ENCODE measurements at regions not wholly inside any gene's neighbourhood (a gene's known extent, or its start where the extent isn't known, plus 50 kb on each side); places are given as distances from the start of the nearest gene placed in this dataset.
A peak's percentile ranks its signal among the peaks of the same experiment; 100 is the strongest.
"Not testable (repeated sequence)": the region's sequence is repeated elsewhere in the genome, so short reads cannot be mapped to it uniquely, and the experiment has no call there.

DNA sequence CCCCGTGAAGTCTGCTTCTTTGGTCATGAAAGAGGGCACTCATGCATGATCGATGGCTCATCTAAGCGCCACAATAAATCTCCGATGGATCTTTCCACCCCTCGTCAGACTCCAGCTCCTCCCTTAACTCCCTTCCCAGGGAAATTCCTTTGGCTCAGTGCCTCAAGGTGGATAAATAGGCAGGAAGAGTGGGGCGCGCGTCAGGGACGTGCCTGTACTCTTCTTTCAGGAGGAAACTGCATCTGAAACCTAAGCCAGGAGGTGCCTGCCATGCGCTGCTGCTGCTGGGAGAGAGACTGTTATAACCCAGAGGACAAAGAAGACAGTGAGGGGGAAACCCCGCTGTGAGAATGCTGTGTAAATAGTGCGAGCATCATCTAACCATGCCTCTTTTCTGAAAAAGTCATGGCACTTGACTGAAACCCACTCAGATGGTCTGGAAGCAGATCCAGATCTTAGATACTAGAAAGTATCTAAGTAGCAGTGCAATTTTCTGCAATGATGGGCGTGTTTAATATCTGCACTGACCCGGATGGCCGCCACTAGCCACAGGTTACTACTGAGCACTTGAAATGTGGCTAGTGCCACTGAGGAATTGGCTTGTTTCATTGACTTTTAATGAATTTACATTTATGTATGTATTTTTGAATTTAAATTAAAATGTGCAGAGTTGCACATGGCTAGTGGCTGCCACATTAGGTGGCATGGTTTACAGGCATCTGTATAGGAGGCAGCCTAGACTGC lies 120.3 kb upstream of the BASP1 start:
- Mint-ChIP-seq H3K27me3 (ENCODE audit: low read depth, poor library complexity) (peaks cover 14% of the 10 kb centered on the region), H3K9me3 (peaks cover 12% of the 10 kb centered on the region), H3K36me3 (ENCODE audit: low read depth) (no peaks in the 10 kb centered on the region), H3K27ac (peak overlapping the region; percentile 95), H3K4me1 (peaks cover 50% of the 10 kb centered on the region), H3K4me3 (peak overlapping the region; percentile 44)
- DNase-seq: peak; percentile 73
- TF ChIP-seq, protein P1, sequence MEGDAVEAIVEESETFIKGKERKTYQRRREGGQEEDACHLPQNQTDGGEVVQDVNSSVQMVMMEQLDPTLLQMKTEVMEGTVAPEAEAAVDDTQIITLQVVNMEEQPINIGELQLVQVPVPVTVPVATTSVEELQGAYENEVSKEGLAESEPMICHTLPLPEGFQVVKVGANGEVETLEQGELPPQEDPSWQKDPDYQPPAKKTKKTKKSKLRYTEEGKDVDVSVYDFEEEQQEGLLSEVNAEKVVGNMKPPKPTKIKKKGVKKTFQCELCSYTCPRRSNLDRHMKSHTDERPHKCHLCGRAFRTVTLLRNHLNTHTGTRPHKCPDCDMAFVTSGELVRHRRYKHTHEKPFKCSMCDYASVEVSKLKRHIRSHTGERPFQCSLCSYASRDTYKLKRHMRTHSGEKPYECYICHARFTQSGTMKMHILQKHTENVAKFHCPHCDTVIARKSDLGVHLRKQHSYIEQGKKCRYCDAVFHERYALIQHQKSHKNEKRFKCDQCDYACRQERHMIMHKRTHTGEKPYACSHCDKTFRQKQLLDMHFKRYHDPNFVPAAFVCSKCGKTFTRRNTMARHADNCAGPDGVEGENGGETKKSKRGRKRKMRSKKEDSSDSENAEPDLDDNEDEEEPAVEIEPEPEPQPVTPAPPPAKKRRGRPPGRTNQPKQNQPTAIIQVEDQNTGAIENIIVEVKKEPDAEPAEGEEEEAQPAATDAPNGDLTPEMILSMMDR (IDR thresholded peaks at IDR 0.05): no peak

DNA sequence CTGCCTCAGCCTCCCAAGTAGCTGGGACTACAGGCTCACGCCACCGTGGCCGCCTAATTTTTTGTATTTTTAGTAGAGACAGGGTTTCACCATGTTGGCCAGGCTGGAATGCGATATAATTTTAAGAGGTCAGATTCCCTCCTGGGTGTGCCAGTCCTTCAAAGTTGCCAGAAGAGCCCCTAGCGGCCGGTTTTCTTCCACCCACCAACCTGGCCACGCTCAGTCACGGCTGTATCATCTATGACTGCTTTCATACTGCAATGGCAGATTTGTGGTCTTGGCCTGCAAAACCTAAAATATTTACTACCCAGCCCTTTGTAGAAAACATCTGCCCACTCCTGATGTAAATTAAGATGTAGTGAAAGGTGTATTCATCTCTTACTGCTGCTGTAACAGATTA lies 117.5 kb upstream of the BASP1 start:
- peaks cover 21% of the 10 kb centered on the region for H3K27me3 Mint-ChIP-seq (ENCODE audit: low read depth, poor library complexity)
- H3K27ac Mint-ChIP-seq: no peak overlapping the region
- DNase-seq: no peak
- H3K36me3 Mint-ChIP-seq (ENCODE audit: low read depth): no peaks in the 10 kb centered on the region
- TF ChIP-seq, protein P1 (IDR thresholded peaks at IDR 0.05): no peak
- H3K9me3 Mint-ChIP-seq: peaks cover 5% of the 10 kb centered on the region
- H3K4me3 Mint-ChIP-seq: no peak overlapping the region
- H3K4me1 Mint-ChIP-seq: peaks cover 37% of the 10 kb centered on the region

DNA sequence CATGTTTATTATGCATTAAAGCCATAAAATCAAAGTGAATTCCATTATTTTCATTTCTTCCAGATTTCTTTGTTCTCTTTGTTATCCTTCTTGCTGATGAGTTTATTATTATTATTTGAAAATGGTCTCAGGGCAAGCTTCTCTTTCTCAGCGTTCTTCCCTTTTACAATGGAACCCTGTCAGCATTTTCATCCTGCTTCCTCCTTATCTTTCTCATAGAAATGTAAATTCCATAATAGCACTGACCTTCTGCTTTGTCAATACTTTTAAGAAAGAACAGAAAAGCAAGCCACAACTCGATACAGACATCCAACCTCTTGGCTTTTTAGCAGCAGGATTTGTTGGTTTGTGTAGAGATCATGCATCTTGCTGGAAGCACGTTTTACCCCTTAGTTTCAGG lies 114.0 kb upstream of the BASP1 start:
- Mint-ChIP-seq H3K4me1 (peaks cover 6% of the 10 kb centered on the region), H3K36me3 (ENCODE audit: low read depth) (no peaks in the 10 kb centered on the region), H3K27ac (no peak overlapping the region), H3K9me3 (peaks cover 3% of the 10 kb centered on the region), H3K4me3 (no peak overlapping the region), H3K27me3 (ENCODE audit: low read depth, poor library complexity) (peaks cover 30% of the 10 kb centered on the region)
- TF ChIP-seq, protein P1 (IDR thresholded peaks at IDR 0.05): no peak
- DNase-seq: no peak

DNA sequence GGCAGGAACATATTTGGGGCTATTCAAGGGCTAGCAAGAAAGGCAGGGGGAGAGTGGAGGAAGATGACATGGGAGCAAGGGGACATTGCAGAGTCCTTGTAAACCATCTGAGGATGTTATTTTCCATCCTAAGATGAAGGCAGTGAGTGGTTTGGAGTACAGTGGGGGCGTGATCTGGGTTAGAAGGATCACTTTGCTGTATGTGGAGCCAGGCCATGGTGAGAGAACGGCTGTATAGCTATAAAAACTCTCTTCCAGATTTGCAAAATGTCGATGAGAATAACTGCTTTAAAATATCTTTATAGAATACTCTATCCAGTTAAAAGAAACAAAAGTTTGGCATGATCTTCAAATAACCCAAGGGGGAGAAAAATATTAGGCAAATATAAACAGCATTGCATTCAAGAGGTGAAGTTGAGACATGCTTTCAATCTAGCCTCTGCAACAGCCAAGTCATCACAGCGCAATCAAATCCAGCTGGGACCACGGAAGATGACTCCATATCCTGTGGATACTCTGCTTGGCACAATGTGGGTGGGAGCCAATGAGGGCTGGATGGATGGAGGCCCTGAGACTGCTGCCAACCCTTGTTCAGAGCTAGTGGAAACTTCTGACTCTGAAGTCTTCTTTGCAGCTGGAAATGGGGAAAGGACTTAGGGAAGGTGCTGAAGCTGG lies 111.5 kb upstream of the BASP1 start:
- TF ChIP-seq, protein P1 (IDR thresholded peaks at IDR 0.05): no peak
- Mint-ChIP-seq H3K4me3 (no peak overlapping the region), H3K27me3 (ENCODE audit: low read depth, poor library complexity) (peaks cover 26% of the 10 kb centered on the region), H3K36me3 (ENCODE audit: low read depth) (no peaks in the 10 kb centered on the region), H3K27ac (no peak overlapping the region), H3K9me3 (peaks cover 3% of the 10 kb centered on the region), H3K4me1 (peaks cover 16% of the 10 kb centered on the region)
- no peak for DNase-seq

DNA sequence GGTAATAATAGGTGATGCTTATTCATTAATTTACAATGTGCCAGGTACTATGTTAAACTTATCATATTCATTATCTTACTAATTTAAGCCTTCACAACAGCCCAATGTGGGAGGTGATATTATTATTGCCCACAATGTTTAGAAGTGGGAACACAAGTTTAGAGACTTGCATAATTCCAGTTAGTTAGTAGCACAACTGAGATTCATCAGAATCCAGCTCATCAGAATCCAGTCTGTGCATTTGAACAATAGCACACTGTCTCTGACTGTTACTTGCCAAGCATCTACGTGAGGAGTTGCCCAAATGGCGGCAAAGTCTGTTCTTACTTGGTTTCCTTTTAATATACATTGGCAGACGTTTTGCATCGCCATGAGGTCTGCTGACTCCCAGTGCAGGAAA lies 110.9 kb upstream of the BASP1 start:
- Mint-ChIP-seq H3K4me3 (no peak overlapping the region), H3K4me1 (peaks cover 22% of the 10 kb centered on the region), H3K27ac (no peak overlapping the region), H3K9me3 (peaks cover 3% of the 10 kb centered on the region), H3K36me3 (ENCODE audit: low read depth) (no peaks in the 10 kb centered on the region), H3K27me3 (ENCODE audit: low read depth, poor library complexity) (peaks cover 26% of the 10 kb centered on the region)
- TF ChIP-seq, protein P1 (IDR thresholded peaks at IDR 0.05): no peak
- DNase-seq: no peak

DNA sequence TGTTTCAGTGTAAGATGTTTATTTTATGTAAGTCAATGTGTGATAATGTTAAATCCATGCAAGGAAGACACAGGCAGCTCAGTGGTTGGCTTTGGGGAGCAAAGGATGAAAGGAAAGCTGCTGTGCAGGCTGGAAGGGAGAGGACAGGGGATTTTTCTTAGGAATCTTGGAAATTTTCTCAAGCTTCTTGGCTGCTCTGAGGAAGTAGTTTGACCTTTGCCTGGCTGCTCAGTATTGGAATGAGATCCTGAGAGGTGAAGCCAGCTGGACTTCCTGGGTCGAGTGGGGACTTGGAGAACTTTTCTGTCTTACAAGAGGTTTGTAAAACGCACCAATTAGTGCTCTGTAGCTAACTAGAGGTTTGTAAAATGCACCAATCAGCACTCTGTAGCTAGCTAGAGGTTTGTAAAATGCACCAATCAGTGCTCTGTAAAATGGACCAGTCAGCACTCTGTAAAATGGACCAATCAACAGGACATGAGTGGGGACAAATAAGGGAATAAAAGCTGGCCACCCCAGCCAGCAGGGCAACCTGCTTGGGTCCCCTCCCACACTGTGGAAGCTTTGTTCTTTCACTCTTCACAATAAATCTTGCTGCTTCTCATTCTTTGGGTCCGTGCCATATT lies 105.2 kb upstream of the BASP1 start:
- Mint-ChIP-seq H3K27ac (peak overlapping the region; percentile 78), H3K4me1 (peaks cover 71% of the 10 kb centered on the region)
- not testable (repeated sequence) for H3K4me3 Mint-ChIP-seq; H3K9me3 Mint-ChIP-seq; H3K36me3 Mint-ChIP-seq (ENCODE audit: low read depth); H3K27me3 Mint-ChIP-seq (ENCODE audit: low read depth, poor library complexity); DNase-seq

Data from nephron progenitor cell (in vitro differentiated cells).